HG03520 (cell line): ENCODE measurements at regions not wholly inside any gene's neighbourhood (a gene's known extent, or its start where the extent isn't known, plus 50 kb on each side); places are given as distances from the start of the nearest gene placed in this dataset.
A peak's percentile ranks its signal among the peaks of the same experiment; 100 is the strongest.
"Not testable (repeated sequence)": the region's sequence is repeated elsewhere in the genome, so short reads cannot be mapped to it uniquely, and the experiment has no call there.

Source experiments
- ATAC-seq: cut with Tn5 transposase; IDR thresholded peaks from one replicate; pipeline ENCODE4 v1.9.1; 2021; ENCODE audit warnings: mild to moderate bottlenecking, moderate library complexity; ENCODE audit not compliant: unreplicated experiment

DNA sequence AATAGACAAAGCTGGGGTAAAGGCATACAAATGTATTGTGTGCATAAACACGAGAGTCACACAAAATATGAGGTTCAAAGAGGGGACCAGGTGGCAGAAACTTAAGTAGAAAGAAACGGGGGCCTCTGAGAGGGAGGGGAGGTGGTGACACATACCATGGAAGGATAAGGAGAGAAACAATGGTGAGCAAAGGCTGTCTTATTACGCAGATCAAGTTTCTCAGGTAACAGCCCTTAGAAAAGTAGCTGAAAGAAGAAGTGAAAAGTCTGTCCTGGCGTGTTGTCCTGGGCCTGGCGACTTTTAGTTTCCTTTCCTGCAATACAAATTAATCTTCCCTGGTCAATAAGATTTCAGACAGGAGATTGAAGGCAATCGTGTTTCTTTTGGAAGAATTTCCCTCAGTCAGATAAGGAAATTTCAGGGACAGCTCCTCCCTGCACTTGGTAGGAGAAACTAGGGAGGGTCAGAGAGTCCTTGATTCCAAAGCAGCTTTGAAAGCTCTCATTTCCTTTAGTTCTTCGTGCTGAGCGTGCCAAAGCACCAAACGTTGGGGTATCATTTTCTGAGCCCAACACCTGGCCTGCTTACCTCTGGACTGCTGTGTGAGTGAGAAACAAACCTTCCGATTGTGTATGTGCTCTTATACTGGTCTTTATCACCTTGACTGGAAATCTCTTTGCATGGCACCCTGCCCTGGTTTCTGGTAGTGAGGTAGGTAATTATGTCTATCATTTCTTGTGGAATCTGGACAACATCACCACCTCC is 676.7 kb upstream of the LCORL start:
- no peak for ATAC-seq

DNA sequence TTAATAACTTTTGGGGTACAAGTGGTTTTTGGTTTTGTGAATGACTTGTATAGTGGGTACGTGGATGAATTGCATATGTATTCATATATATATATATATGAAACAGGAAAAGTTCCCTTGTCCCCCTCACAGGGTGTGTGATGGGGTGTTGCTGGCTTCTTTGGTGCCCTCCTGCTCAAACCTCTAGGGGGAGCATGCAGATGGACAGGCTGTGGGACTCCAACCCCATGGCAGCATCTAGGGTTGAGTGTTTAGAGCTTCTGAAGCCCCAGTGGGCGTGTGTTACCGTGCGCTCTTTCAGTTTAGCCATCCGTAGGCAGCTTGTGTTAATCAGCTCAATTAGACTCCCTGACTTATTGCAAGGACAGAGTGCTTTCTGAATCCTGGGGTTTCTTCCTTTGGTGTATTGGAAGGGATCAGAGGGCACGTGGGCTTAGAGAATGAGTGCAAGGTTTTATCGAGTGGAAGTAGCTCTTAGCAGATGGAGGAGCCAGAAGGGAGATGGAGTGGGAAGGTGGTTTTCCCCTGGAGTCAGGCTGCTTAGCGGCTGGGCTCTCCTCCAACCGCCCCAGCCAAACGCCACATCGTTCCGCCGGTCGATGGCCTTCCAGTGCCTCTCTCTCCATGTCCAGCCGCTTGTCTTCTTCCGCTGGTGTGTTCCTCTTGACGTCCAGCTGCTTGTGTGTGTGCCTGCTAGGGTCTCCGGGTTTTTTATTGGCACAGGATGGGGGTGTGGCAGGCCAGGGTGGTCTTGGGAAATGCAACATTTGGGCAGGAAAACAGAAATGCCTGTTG is 674.4 kb upstream of the LCORL start:
- no peak for ATAC-seq

DNA sequence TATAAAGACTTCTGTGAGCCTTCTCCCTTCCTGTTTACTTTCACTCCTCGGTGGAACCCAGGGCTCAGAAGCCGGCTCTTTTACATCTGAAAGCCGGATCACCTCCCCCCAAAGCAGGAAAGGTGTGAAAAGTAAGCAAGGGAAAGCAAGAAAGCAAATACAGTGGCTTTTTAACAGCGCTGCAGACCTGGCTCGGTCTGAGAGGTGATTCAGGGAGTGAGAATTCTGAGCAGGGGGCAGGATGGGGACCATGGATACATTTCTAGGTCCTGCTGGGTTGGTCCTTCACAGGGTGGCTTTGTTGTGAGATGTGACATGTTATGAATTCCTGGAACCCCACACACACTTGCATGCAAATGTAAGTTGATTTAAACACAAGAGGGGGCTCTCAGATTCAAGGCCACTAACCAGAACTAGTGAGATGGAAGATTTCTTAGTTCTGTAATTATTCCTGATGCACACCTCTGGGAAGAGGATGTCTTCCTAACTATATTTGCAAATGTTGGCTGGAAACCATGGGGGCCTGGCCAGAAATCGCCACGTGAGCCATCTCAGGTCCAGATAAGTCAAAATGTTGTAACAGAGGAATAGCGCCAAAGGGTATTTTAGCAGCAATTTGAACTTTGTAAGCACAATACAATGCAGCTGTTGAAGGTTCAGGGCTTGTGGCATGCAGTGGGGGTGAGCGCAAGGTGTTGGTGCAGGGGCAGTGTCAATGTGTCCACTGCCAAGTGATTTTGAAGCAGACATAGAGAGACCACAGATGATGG is 670.1 kb upstream of the LCORL start:
- no peak for ATAC-seq

DNA sequence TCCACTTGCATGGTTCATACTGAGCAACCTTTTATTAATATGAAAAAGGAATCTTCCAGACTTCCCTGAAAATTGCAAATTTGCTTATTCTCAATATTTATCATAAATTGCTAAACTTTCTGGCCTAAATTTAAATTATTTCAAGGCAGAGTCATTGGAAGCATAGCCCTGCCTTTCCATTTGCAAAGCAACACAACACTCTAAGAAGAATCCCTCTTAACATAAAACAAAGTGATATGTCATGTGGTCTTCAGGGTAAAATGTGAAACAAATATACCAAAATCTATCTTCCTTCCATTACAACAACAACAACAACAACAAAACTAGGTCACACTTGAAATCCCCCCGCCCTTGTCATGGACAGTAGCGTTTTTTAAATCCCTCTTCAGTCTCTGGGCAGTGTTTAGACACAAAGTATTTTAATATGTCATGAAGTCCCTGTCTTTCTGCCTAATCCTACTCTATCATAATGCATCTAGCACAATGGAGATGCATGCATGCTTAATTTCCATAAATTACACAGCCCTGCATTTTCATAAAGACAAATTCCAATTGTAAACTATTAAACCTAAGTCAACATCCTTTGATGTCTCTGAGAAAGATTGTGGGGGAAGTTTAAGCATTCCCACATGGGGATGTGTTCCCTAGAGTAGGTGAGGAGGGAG is 668.9 kb upstream of the LCORL start:
- ATAC-seq = no peak

DNA sequence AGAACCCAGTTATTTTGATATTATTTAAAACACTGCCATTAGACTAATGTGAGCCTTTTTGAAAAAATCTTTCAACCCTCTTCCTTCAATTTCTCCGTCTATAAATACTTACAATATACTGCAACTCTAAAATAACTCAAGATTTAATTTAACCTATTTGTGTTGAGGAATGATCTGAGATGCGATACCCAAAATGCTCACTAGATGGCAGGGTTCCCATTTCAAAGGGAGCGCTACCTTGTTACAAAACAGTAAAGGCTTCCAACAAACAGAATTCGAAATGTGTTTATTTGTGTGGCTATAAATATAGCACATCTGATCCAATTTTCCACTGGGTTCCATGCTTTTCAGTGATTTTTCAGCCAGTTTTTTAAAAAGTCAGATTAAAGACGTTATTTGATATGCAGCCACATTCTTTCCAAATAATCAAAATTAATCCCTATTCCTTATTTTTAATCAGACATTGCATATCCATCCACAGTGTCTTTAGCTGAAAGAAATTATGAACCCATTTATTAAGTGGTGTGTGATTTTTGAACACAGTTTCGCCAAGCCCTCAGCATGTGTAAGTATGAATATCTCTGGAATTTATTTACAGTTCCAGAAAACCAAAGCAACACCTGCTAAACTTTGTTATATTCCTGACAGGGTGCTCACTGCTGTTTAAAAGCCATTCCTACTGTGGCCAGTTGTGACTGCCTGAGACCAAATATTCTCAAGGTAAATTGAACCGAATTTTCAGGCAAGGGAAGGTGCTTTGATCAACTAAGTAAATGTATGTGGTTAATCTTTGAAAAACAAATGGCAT is 668.0 kb upstream of the LCORL start:
- peak; percentile 67 for ATAC-seq

DNA sequence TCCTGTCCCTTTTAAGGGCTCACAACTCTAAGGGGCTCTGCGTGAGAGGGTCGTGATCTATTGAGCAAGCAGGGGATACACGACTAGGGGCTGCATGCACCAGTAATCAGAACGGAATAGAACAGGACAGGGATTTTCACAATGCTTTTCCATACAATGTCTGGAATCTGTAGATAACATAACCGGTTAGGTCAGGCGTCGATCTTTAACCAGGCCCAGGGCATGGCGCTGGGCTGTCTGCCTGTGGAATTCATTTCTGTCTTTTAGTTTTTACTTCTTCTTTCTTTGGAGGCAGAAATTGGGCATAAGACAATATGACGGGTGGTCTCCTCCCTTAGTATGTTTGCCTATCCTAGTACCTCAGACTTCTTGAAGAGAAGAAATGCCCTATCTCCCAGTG is 666.8 kb upstream of the LCORL start:
- not testable (repeated sequence) for ATAC-seq

DNA sequence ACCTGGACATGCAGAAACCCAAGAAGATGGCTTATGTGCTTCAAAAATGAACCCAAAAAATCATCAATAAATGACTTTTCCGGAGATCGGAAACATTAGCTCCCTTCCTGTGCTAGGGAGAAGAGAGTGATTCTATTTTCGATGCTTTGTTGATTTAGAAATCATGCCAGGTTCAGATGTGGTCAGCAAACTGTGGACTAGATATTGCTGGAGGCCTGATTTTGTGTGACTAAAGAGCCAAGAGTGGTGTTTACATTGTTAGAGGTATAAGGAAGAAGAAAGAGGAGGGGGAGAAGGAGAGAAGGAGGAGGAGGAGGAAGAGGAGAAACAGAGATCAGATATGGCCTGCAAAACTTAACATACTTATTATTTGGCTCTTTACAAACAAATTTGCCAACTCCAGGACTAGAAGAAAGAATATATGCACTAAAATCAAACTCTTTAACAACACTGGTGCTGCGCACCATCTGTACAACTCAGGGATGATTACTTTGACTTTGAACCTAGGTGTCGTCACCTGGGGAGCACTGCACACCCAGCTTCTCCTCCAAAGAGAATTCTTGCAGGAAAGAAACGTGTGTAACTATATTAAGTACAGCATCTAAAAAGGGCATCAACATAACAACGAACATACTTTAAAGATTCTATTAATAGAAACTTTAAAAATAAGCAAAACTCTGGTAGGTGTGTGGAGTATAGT is 664.9 kb upstream of the LCORL start:
- ATAC-seq = no peak

DNA sequence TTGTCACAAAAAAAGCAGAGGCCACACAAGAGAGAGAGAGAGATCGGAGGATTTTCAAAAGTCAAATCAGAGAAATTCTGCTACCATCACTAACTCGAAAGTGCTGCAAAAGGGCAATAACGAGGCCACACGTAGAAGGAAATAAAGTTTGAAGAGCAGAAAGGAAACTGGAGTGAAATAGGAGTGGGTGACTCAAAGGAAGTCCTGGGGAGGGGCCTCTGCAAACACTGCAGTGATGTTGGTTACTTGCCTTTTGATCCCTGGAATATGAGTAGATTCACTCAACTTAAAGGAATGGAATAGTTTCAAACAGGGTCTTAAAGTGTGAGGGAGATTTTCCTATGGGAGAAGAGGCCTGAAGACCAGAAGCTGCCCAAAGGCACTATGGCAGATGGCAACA is 663.4 kb upstream of the LCORL start:
- ATAC-seq = no peak

DNA sequence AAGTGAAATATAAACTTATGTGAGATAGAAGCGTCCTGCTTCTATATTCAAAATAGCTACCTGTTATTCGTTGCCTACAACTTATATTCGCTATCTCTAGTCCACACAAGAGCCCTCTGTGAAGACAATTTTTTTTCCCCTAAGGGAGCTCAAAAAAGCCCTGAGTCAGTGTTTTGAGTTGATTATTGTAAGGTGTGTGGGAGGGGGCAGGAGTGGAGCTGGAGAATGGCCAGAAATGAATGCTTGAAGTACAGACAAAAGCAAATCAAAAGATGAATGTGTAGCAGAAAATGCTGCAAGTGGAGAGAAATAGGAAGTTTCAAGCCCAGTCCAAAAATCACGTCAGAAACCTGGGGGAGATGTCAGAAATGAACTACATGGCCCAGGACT is 655.0 kb upstream of the LCORL start:
- no peak for ATAC-seq

DNA sequence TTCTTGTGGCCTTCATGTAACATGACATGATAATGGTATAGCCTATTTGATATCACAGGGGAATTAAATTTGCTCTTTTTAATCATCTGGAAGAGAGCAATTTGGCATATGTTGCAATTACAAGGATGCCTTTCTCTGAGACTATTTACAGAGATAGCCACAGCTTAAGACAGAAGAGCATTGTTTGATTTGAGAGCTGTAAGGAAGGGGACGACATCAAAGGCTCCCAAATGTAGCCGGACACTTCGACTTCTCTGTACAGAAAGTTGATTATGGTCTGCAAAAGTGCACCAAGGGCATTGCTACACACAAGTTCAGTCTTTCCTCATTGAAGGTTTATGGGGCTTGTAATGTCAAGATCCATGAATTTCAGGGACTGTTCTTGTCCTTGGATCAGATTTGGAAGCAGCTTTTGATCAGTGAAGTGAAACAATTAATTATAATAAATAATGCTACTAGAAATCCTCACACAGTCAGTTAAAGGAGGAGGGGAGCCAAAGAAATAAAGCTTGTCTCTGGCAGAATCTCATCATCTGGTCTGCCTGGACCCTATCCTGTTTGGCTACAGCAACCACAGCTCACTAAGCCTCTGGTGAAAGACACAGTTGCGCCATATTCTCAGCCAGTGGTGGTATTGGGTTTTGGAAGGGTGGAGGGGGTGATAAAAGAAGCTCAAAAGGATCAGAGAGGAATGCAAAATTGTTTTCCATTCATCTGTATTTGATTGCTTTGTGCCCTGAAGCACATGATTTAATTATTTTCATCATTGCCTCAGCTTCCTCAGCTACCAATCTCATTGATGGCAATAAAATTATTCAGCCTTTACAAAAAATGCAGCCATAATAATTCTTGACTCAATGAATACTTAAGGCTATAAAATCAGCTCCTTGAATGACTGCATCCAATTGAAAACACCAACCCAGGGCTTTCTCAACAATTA is 654.3 kb upstream of the LCORL start:
- ATAC-seq = no peak

DNA sequence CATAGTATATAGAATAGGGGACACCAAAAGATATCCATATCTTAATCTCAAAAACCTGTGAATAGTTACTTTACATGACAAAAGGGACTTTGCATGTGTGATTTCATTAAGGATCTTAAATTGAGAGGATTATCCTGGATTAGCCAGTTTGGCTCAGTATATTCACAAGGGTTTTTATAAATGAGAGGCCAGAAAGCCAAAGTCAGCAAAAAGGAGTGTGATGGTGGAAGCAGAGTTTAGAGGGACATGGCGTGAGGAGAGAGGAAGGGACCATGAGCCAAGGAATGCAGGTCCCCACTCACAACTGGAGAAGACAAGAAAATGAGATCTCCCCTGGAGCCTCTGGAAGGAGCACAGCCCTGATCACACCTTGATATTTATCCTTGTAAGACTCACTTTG is 648.5 kb upstream of the LCORL start:
- ATAC-seq = no peak

DNA sequence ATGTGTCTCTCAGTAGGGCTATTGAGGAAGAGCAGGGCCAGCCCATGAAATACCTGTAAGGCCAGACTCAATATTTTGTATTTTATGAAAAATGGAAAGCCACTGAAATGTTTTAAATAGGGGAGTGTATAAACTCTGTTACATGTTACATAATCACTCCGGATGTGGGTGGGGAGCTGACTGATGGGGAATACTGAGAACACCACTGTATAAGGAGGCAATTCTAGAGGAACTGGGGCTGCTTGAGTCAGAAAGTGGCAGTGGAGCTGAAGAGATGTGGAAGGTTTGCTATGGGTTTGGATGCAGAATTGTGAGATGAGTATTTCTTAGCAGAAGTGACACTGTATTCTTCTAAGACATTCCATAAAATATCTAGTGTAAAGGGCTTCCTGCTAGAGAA is 647.8 kb upstream of the LCORL start:
- ATAC-seq = no peak

DNA sequence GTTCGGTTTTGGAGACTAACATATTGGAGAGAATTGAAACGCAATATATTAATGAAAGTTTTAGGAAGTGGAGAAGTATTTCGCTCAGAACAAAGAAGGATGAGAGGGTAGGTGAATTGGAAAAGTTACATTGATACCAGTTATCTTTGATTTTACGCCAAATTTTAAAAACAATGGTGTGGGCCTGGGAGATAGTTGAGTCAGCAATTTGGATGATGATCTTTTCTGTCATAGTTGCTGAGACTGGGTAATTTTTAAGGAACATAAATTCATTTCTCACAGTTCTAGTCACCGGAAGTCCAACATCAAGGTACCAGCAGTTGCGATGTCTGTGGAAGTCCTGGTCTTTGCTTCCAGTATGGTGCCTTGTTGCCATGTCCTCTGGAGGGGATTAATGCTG is 644.8 kb upstream of the LCORL start:
- ATAC-seq = no peak

DNA sequence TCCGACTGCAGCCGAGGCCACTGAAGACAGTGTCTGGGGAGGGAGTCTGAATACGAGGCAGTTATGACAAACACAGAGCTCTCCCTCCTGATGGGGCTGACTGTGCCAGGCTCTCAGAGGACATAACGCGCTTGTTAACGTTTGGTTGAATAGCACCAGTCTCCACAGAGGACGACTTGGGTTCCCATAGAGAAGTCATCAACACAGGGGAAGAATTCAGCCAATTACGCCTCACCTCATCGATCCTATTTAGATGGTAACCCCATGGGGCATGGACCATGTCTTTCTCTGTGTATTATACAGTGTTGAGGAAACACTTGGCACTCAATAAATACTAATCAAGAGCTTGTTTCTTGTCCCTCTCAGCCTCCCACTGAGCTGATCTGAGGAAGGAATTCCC is 642.6 kb upstream of the LCORL start:
- no peak for ATAC-seq

DNA sequence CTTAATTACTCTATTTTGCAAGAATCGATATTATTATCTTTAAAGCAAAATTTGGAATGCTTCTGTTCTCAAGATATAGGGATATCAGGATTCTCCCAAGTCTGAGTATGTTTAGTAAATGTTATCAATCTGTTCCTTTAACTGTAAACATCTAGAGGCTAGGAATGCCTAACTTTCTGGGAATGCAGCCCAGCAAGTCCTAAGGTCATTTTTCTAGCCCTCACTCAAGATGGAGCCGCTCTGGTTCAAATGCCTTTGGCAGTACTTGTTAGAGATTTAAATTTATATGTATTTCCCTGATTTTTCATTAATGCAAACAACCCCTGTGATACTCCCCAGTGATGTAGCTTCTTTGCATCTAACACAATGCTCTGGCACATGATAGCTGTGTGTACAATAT is 623.8 kb upstream of the LCORL start:
- ATAC-seq = no peak

DNA sequence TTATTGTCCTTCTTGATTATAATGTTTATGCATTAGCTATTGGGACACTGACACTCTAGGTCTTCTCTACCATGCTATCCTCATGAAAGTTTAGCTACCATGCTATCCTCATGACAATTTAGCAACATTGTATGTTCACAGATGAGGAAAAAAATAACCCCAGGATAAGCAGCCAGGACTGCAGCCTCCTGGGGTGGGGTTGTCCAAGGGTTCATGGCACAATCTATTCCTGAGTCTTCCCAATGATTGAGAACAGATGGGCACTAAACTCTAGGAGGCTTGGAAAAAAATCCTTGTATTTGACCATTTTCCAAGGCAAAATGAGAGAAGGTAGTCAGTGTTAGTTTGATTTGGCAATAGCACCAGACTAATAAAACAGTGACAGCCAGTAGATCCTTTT is 619.8 kb upstream of the LCORL start:
- no peak for ATAC-seq

DNA sequence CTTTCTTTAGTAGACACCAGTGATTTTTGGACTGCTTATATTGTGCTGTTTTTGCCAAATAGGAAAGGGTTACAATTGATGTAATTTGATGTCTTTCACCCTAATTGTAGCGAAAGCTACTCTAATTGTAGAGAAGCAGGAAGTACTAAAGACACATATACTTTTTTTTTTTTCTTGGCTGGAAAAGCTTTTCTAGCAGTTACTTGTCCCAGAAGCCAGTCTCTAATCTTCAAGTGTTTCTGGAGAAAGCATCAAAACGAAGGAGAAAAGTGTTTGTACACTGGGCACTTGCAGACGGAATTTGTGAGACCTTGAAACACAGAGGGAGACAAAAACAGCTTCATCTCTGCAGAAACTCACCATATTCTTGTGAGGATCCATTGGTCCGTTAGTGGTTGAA is 616.5 kb upstream of the LCORL start:
- no peak for ATAC-seq

DNA sequence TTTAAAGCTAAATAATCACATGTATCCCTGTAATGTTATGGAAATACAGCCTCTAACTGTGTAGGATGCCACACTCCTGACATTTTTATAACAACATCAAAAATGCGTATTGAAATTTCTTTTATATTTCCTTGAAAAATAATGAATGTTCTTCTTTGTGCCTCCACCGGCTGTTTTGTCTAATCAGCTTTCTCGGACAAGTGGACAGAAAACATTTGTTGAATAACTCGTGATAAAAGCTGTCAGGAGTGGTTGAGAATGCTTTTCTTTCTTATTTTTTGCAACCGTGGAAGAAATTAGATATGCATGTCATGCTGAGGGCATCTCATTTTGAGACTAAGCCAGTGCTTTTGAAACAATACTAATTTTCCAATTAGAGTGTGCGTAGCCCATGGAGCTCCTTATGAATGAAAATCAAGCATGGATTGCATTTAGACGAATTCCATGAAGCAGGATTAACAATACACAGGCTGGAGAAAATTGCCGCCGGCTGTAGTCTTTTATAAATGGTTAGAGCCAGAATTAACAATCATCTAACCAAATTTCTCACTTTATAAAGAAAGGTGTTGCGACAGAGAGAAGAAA is 614.5 kb upstream of the LCORL start:
- no peak for ATAC-seq
